ENCODE measurements at regions not wholly inside any gene's neighbourhood (a gene's known extent, or its start where the extent isn't known, plus 50 kb on each side); places are given as distances from the start of the nearest gene placed in this dataset.

GRCh38 chr11:37630866-37631265, 1032.8 kb upstream of the RAG2 start:
- TF ChIP-seq, protein P1, sequence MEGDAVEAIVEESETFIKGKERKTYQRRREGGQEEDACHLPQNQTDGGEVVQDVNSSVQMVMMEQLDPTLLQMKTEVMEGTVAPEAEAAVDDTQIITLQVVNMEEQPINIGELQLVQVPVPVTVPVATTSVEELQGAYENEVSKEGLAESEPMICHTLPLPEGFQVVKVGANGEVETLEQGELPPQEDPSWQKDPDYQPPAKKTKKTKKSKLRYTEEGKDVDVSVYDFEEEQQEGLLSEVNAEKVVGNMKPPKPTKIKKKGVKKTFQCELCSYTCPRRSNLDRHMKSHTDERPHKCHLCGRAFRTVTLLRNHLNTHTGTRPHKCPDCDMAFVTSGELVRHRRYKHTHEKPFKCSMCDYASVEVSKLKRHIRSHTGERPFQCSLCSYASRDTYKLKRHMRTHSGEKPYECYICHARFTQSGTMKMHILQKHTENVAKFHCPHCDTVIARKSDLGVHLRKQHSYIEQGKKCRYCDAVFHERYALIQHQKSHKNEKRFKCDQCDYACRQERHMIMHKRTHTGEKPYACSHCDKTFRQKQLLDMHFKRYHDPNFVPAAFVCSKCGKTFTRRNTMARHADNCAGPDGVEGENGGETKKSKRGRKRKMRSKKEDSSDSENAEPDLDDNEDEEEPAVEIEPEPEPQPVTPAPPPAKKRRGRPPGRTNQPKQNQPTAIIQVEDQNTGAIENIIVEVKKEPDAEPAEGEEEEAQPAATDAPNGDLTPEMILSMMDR (IDR thresholded peaks at IDR 0.05): no peak
- no peak for DNase-seq (ENCODE audit: low spot score)
- no peak overlapping the region for H3K4me3 ChIP-seq

GRCh38 chr11:37623778-37624177, 1025.7 kb upstream of the RAG2 start:
- no peak overlapping the region for H3K27ac ChIP-seq
- no peak overlapping the region for H3K4me3 ChIP-seq
- no peak for DNase-seq (ENCODE audit: low spot score)
- TF ChIP-seq, protein P1 (IDR thresholded peaks at IDR 0.05): no peak

More at GRCh38 chr11:37630866-37631265, 1032.8 kb upstream of the RAG2 start:
- no peak overlapping the region for H3K27ac ChIP-seq

GRCh38 chr11:37621662-37622061, 1023.6 kb upstream of the RAG2 start:
- TF ChIP-seq, protein P1 (IDR thresholded peaks at IDR 0.05): no peak
- no peak overlapping the region for H3K4me3 ChIP-seq
- DNase-seq (ENCODE audit: low spot score): no peak
- H3K27ac ChIP-seq: no peak overlapping the region

- H3K4me3 ChIP-seq: no peak overlapping the region
- TF ChIP-seq, protein P1 (IDR thresholded peaks at IDR 0.05): no peak
- DNase-seq (ENCODE audit: low spot score): no peak
- H3K27ac ChIP-seq: no peak overlapping the region
These were observed 1018.3 kb upstream of the RAG2 start for GRCh38 chr11:37616291-37616690.

DNA sequence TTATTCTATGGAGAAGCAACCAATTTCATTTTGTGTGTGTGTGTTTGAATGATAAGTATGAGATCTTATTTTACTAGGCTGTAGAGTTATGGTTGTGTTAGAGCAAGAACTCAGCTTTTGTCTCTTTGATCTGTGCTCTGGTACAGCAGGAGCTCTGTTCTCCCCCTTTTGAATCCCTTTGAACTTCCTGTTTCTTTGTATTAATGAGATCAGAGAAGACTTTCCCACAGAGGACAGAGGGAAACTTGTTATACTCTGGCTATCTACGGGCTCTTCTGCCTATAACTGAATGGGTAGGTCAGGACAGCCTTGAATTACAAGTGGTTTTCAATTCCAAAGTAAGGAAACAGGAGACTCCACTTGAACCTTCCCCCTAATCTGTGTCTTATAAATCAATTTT, 1015.0 kb upstream of the RAG2 start:
- H3K27ac ChIP-seq: no peak overlapping the region
- H3K4me3 ChIP-seq: no peak overlapping the region
- TF ChIP-seq, protein P1 (IDR thresholded peaks at IDR 0.05): no peak
- no peak for DNase-seq (ENCODE audit: low spot score)

- Histone ChIP-seq H3K27ac (no peak overlapping the region), H3K4me3 (no peak overlapping the region)
- no peak for DNase-seq (ENCODE audit: low spot score)
- TF ChIP-seq, protein P1 (IDR thresholded peaks at IDR 0.05): no peak
These were observed 1014.1 kb upstream of the RAG2 start for GRCh38 chr11:37612146-37612545.

DNA sequence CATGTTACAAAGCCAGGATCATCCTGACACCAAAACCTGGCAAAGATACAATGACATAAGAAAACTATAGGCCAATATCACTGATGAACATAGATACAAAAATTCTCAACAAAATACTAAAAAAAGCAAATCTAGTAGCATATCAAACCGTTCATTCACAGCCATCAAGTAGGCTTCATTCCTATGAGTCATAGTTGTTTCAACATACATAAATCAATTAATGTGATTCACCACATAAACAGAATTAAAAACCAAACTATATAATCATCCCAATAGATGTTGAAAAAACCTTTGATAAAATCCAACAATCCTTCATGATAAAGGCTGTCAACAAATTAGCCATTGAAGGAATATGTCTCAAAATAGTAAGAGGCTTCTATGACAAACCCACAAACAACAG, 1007.2 kb upstream of the RAG2 start:
- TF ChIP-seq, protein P1 (IDR thresholded peaks at IDR 0.05): no peak
- DNase-seq (ENCODE audit: low spot score): no peak
- Histone ChIP-seq H3K27ac (no peak overlapping the region), H3K4me3 (no peak overlapping the region)

Data from coronary artery (tissue), 2 donors.